Brain microvascular endothelial cell (primary cell): ENCODE measurements at regions not wholly inside any gene's neighbourhood (a gene's known extent, or its start where the extent isn't known, plus 50 kb on each side); places are given as distances from the start of the nearest gene placed in this dataset.

ENCODE experiments used
- DNase-seq: peaks from one replicate; pipeline ENCODE4 v3.0.0-alpha.2; 2020
- H3K27ac ChIP-seq: fragments of 250-450 bp; sonication (Bioruptor Pico); 2 replicates; pipeline ENCODE4 v1.5.1; 2020; ENCODE audit warnings: mild to moderate bottlenecking, moderate library complexity
- H3K27me3 ChIP-seq: fragments of 250-450 bp; sonication (Bioruptor Pico); replicated peaks from 2 replicates; pipeline ENCODE4 v1.5.1; 2020; ENCODE audit warnings: mild to moderate bottlenecking
- H3K36me3 ChIP-seq: fragments of 250-450 bp; sonication (Bioruptor Pico); replicated peaks from 2 replicates; pipeline ENCODE4 v1.5.1; 2020; ENCODE audit warnings: mild to moderate bottlenecking
- H3K4me3 ChIP-seq: 2 replicates; pipeline ENCODE4 v1.5.1; 2011; ENCODE audit warnings: low read depth, mild to moderate bottlenecking, control low read depth, low read length, moderate library complexity
- in situ Hi-C: cut with HindIII; loops from 2 replicates; pipeline ENCODE4 v1.10.0; 2017; ENCODE audit warnings: low sequenced_read_pairs, low pct_ligation_motif_present
- TF ChIP-seq, protein P1 (sequence below): IDR thresholded peaks from 2 replicates; pipeline ENCODE4 v1.5.1; 2011; ENCODE audit warnings: low read depth, mild to moderate bottlenecking, moderate library complexity, low read length, control low read depth, inconsistent platforms; ENCODE audit errors: missing control alignments

DNA sequence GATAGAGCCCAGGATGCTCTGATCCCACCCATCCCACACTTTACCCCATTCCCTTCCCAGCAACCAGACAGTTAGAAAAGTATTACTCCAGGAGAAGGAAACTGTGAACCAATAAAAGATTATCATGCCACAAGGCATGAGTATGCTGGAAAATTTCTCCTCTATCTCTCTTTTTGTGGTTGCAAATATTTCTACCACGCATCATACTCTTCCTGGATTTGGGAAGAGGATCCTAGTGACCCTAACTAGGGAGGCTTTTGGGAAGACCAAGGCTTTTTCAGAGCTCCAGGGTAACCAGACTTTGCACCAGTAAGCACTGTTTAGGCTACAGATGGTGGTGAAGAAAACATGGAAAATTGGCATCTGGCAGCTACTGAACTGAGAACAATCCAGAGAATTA lies 257.6 kb upstream of the CLNK start:
- Histone ChIP-seq H3K36me3 (no peaks in the 10 kb centered on the region), H3K27me3 (no peaks in the 10 kb centered on the region), H3K27ac (no peak overlapping the region), H3K4me3 (no peak overlapping the region)
- DNase-seq, result no peak
- TF ChIP-seq, protein P1, sequence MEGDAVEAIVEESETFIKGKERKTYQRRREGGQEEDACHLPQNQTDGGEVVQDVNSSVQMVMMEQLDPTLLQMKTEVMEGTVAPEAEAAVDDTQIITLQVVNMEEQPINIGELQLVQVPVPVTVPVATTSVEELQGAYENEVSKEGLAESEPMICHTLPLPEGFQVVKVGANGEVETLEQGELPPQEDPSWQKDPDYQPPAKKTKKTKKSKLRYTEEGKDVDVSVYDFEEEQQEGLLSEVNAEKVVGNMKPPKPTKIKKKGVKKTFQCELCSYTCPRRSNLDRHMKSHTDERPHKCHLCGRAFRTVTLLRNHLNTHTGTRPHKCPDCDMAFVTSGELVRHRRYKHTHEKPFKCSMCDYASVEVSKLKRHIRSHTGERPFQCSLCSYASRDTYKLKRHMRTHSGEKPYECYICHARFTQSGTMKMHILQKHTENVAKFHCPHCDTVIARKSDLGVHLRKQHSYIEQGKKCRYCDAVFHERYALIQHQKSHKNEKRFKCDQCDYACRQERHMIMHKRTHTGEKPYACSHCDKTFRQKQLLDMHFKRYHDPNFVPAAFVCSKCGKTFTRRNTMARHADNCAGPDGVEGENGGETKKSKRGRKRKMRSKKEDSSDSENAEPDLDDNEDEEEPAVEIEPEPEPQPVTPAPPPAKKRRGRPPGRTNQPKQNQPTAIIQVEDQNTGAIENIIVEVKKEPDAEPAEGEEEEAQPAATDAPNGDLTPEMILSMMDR, result no peak
- in situ Hi-C loops, result no loop called here

DNA sequence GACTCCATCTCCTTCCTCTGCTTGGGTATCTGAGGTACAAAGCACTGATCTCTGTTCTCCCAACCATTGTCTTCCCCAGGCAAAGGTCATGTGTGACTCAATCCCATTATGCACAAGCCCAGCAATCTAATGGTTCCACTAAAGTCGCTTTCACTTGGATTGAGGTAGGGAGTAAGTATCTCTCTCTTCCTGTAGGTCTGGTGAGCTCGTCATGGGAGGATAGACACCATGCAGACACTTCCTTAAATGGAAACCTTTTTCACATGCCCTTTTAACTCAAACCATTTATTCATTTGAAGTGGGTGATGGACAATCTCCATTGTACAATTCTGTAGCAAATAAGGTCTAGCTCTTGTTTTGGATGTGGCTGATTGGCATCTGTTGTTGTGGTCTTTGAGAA lies 245.2 kb upstream of the CLNK start:
- no peaks in the 10 kb centered on the region for H3K27me3 ChIP-seq
- H3K36me3 ChIP-seq, result no peaks in the 10 kb centered on the region
- TF ChIP-seq, protein P1, result no peak
- in situ Hi-C loops, result no loop called here
- no peak overlapping the region for H3K27ac ChIP-seq
- H3K4me3 ChIP-seq, result no peak overlapping the region
- DNase-seq, result no peak

GRCh38 chr4:10925996-10926395 lies 241.4 kb upstream of the CLNK start:
- TF ChIP-seq, protein P1, result no peak
- H3K36me3 ChIP-seq, result no peaks in the 10 kb centered on the region
- in situ Hi-C loops, result no loop called here
- no peaks in the 10 kb centered on the region for H3K27me3 ChIP-seq
- H3K4me3 ChIP-seq, result no peak overlapping the region
- H3K27ac ChIP-seq, result no peak overlapping the region
- peak; percentile 10 for DNase-seq

GRCh38 chr4:10924274-10924673 lies 239.7 kb upstream of the CLNK start:
- no peak overlapping the region for H3K27ac ChIP-seq
- H3K36me3 ChIP-seq, result no peaks in the 10 kb centered on the region
- in situ Hi-C loops, result no loop called here
- no peaks in the 10 kb centered on the region for H3K27me3 ChIP-seq
- no peak overlapping the region for H3K4me3 ChIP-seq
- TF ChIP-seq, protein P1, result no peak
- no peak for DNase-seq

- in situ Hi-C loops, result no loop called here
- Histone ChIP-seq H3K36me3 (no peaks in the 10 kb centered on the region), H3K27ac (no peak overlapping the region), H3K4me3 (no peak overlapping the region), H3K27me3 (no peaks in the 10 kb centered on the region)
- no peak for DNase-seq
- TF ChIP-seq, protein P1, result no peak
Measured at GRCh38 chr4:10917566-10917965, 233.0 kb upstream of the CLNK start.

DNA sequence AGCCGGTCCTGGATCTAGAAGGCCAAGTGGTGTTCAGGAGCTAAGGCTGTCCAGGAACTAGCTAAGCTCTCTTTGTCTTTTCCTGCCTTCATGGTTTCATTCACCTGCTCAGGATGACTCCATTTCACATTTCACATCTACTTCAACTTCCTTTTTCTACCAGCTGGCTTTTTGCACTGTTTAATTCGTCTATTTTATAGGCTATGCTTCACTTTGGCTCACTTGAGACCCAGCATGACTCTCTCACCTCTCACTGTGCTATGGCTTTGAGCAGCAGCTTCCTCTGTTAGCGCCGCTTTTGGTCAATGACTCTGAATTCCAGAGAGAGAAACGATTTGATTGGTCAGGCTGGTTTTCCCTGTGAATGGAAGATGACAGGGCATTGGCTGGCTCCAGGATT lies 213.5 kb upstream of the CLNK start:
- H3K4me3 ChIP-seq, result no peak overlapping the region
- DNase-seq, result no peak
- in situ Hi-C loops, result no loop called here
- no peak overlapping the region for H3K27ac ChIP-seq
- TF ChIP-seq, protein P1, result no peak
- H3K36me3 ChIP-seq, result no peaks in the 10 kb centered on the region
- no peaks in the 10 kb centered on the region for H3K27me3 ChIP-seq
